Activated CD8-positive, alpha-beta T cell treated with anti-CD3 and anti-CD28 coated beads, Interleukin-2, amount 10 ng/mL, durations not matched to agents 7 days and 5 days (primary cell): ENCODE measurements at regions not wholly inside any gene's neighbourhood (a gene's known extent, or its start where the extent isn't known, plus 50 kb on each side); places are given as distances from the start of the nearest gene placed in this dataset.

Source experiments
- ATAC-seq: fragments of 150-1000 bp; cut with Tn5 transposase; one replicate; pipeline ENCODE4 v1.10.0; 2021; ENCODE audit warnings: moderate library complexity
- CTCF ChIA-PET: fragments of 350-600 bp; sonication (Branson Sonifier 250); formaldehyde crosslinking; loops from one replicate; lab custom pipeline; 2021; ENCODE audit warnings: antibody characterized with exemption; lab: Charles Lee
- POLR2A ChIA-PET: fragments of 350-600 bp; sonication (Branson Sonifier 250); formaldehyde crosslinking; loops from one replicate; lab custom pipeline; 2021; ENCODE audit warnings: antibody characterized with exemption; lab: Charles Lee
- DNase-seq: peaks from one replicate; pipeline ENCODE4 v3.0.0-alpha.2; 2020
- H3K27ac Mint-ChIP-seq: one replicate; pipeline ENCODE4 v1.8.0; 2021; ENCODE audit warnings: mild to moderate bottlenecking, mixed read lengths
- H3K27me3 Mint-ChIP-seq: one replicate; pipeline ENCODE4 v1.8.0; 2021; ENCODE audit warnings: low read depth, mixed read lengths
- H3K36me3 Mint-ChIP-seq: one replicate; pipeline ENCODE4 v1.8.0; 2021; ENCODE audit warnings: low read depth, mixed read lengths
- H3K4me1 Mint-ChIP-seq: one replicate; pipeline ENCODE4 v1.8.0; 2021; ENCODE audit warnings: low read depth, mixed read lengths
- H3K4me3 Mint-ChIP-seq: one replicate; pipeline ENCODE4 v1.8.0; 2021; ENCODE audit warnings: mild to moderate bottlenecking, mixed read lengths
- H3K9me3 Mint-ChIP-seq: one replicate; pipeline ENCODE4 v1.8.0; 2022; ENCODE audit warnings: mixed read lengths; ENCODE audit not compliant: insufficient read depth

DNA sequence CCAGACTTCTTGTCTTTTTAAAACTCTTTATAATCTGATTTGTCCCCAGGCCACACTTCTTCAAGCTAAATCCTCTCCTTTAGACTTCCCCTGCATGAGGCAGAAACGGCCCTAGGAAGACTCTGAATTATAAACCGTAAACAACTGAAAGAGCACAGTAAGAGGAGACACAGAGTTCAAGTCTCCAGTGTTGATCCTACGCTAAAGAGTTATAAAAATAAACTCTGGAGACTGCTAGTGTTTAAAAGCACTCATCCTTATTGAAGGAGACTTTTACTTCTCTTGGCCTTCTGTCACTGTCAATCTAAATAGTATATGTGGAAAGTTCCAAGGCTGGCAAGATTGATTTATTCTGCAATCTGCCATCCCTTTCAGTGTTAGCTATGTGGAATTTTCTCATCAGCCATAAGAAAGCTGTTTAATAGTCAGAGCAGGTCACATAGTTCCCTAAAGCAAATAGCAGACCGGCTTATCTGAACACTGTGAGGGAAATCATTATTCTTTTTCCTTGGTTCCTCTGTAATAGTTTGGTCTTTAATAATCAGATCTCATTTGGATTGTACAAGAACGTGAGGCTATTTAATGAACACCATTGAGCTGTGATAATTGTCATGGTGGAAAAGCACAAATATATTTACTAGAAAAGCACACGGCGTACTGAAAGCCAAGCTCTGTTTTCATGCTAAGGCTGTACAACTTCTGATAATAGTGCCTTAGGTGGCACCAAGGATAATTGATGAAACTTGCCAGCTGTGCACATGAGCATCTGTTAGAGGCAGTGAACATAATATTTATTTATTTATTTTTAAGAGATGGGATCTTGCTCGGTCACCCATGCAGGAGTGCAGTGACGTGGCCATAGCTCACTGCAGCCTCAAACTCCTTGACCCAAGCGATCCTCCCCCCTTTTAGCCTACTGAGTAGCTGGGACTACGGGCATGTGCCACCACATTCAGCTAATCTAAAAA is 157.7 kb downstream of the CEP135 start:
- no peaks in the 10 kb centered on the region for H3K4me1 Mint-ChIP-seq
- H3K4me3 Mint-ChIP-seq = no peak overlapping the region
- no peaks in the 10 kb centered on the region for H3K9me3 Mint-ChIP-seq
- ATAC-seq (no peak), DNase-seq (no peak)
- ChIA-PET CTCF (no interaction called here), POLR2A (no interaction called here)
- H3K36me3 Mint-ChIP-seq = no peaks in the 10 kb centered on the region
- peaks cover 4% of the 10 kb centered on the region for H3K27me3 Mint-ChIP-seq
- no peak overlapping the region for H3K27ac Mint-ChIP-seq

DNA sequence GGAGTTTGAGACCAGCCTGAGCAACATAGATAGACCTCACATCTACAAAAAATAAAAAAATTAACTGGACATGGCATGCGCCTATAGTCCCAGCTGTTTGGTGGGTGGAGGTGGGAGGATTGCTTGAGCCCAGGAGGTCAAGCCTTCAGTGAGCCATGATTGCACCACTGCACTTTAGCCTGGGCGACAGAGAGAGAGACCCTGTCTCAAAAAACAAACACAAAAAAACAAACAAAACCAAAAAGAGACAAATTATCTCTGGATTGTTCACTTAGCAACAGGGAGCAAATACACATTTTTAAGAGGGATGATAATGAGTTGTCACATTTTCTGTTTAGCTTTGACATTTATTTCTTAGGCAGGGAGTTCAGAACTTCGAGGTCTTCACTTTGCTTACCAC is 155.4 kb downstream of the CEP135 start:
- DNase-seq = no peak
- ChIA-PET POLR2A (no interaction called here), CTCF (no interaction called here)
- H3K9me3 Mint-ChIP-seq = no peaks in the 10 kb centered on the region
- H3K4me3 Mint-ChIP-seq = no peak overlapping the region
- no peaks in the 10 kb centered on the region for H3K36me3 Mint-ChIP-seq
- no peak for ATAC-seq
- H3K27ac Mint-ChIP-seq = no peak overlapping the region
- H3K27me3 Mint-ChIP-seq = peaks cover 4% of the 10 kb centered on the region
- H3K4me1 Mint-ChIP-seq = no peaks in the 10 kb centered on the region

DNA sequence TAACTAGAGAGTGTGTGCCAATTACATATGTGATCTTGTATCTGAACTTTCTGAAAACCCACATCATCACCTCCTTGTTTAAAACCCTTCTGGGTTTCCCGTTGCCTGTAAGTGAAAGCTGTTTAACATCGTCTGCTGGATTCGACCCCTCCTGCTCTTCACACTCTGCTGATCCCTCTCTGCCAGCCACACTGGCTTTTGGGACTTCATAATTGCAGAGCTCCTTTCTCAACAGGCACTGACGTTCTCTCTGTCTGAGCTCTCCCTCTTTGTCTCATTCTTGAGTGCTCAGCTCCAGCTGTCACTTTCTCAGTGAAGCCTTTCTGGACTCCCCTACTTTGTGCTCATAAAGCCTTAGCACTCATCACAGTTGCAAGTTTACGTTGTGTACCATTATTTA is 153.9 kb downstream of the CEP135 start:
- DNase-seq = no peak
- Mint-ChIP-seq H3K9me3 (no peaks in the 10 kb centered on the region), H3K36me3 (no peaks in the 10 kb centered on the region), H3K4me1 (no peaks in the 10 kb centered on the region), H3K27ac (no peak overlapping the region), H3K4me3 (no peak overlapping the region), H3K27me3 (peaks cover 4% of the 10 kb centered on the region)
- POLR2A ChIA-PET = no interaction called here
- no peak for ATAC-seq
- CTCF ChIA-PET = no interaction called here

GRCh38 chr4:56099378-56099786 is 150.6 kb downstream of the CEP135 start:
- ATAC-seq (no peak), DNase-seq (no peak)
- Mint-ChIP-seq H3K27me3 (peaks cover 4% of the 10 kb centered on the region), H3K27ac (no peak overlapping the region), H3K9me3 (no peaks in the 10 kb centered on the region), H3K36me3 (no peaks in the 10 kb centered on the region), H3K4me3 (no peak overlapping the region), H3K4me1 (no peaks in the 10 kb centered on the region)
- ChIA-PET CTCF (no interaction called here), POLR2A (no interaction called here)

GRCh38 chr4:56093576-56093975 is 144.8 kb downstream of the CEP135 start:
- ChIA-PET POLR2A (no interaction called here), CTCF (no interaction called here)
- Mint-ChIP-seq H3K9me3 (no peaks in the 10 kb centered on the region), H3K27ac (no peak overlapping the region), H3K36me3 (no peaks in the 10 kb centered on the region), H3K4me1 (no peaks in the 10 kb centered on the region), H3K27me3 (no peaks in the 10 kb centered on the region), H3K4me3 (no peak overlapping the region)
- ATAC-seq (no peak), DNase-seq (no peak)

- H3K36me3 Mint-ChIP-seq = no peaks in the 10 kb centered on the region
- H3K9me3 Mint-ChIP-seq = no peaks in the 10 kb centered on the region
- no peaks in the 10 kb centered on the region for H3K4me1 Mint-ChIP-seq
- POLR2A ChIA-PET = no interaction called here
- ATAC-seq = no peak
- DNase-seq = no peak
- CTCF ChIA-PET = no interaction called here
- H3K27me3 Mint-ChIP-seq = no peaks in the 10 kb centered on the region
- H3K4me3 Mint-ChIP-seq = no peak overlapping the region
- no peak overlapping the region for H3K27ac Mint-ChIP-seq
These were observed 143.8 kb downstream of the CEP135 start for GRCh38 chr4:56092540-56092939.

GRCh38 chr4:56086561-56086960 is 137.8 kb downstream of the CEP135 start:
- Mint-ChIP-seq H3K27ac (no peak overlapping the region), H3K9me3 (no peaks in the 10 kb centered on the region), H3K4me3 (no peak overlapping the region), H3K36me3 (no peaks in the 10 kb centered on the region), H3K4me1 (no peaks in the 10 kb centered on the region), H3K27me3 (no peaks in the 10 kb centered on the region)
- DNase-seq (no peak), ATAC-seq (no peak)
- CTCF ChIA-PET = no interaction called here
- POLR2A ChIA-PET = no interaction called here

DNA sequence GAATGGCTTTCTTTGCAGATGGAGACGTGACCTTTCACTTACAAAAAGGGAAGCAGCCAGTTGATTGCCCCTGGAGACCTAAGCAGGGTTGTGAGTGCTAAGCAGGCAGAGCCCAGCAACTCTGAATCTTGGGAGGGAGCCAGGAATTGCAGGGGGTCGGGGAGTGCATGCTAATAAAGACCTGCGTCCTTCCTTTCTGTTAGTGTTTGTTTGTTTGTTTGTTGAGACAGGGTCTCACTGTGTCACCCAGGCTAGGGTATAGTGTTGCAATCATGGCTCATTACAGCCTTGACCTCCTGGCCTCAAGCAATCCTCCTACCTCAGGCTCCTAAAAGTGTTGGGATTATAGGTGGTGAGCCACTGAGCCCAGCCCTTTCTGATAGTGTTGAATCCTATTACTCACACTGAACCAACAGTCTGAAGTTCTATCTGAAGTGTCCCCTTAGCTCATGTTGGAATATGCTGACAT is 137.4 kb downstream of the CEP135 start:
- H3K9me3 Mint-ChIP-seq = no peaks in the 10 kb centered on the region
- H3K27me3 Mint-ChIP-seq = no peaks in the 10 kb centered on the region
- POLR2A ChIA-PET = no interaction called here

DNA sequence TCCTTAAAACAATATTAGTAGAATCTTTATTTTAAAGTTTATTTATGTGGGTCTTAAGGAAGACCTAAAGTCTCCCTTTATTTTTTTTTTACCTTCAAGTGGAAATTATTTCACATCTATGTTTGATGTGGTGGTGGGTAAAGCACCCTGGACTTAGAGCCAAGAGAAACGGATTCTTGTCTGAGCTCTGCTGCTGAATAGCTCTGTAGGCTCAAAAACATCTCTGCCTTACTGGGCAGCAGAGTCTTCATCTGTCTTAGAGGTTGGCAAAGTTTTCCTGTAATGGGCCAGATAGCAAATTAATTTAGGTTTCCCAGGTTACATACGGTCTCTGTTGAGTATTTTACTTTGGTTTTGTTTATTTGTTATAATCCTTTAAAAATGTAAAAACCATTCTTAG is 136.5 kb downstream of the CEP135 start:
- no peak for DNase-seq
- H3K36me3 Mint-ChIP-seq = no peaks in the 10 kb centered on the region
- no peaks in the 10 kb centered on the region for H3K9me3 Mint-ChIP-seq
- no peak overlapping the region for H3K4me3 Mint-ChIP-seq
- no peaks in the 10 kb centered on the region for H3K27me3 Mint-ChIP-seq
- no peaks in the 10 kb centered on the region for H3K4me1 Mint-ChIP-seq
- CTCF ChIA-PET = no interaction called here
- H3K27ac Mint-ChIP-seq = no peak overlapping the region
- ATAC-seq = no peak
- POLR2A ChIA-PET = no interaction called here

More for the DNA sequence above, 137.4 kb downstream of the CEP135 start:
- DNase-seq (no peak), ATAC-seq (no peak)
- H3K4me3 Mint-ChIP-seq = no peak overlapping the region
- no peak overlapping the region for H3K27ac Mint-ChIP-seq
- no peaks in the 10 kb centered on the region for H3K36me3 Mint-ChIP-seq
- CTCF ChIA-PET = no interaction called here
- no peaks in the 10 kb centered on the region for H3K4me1 Mint-ChIP-seq

GRCh38 chr4:56084851-56085250 is 136.1 kb downstream of the CEP135 start:
- DNase-seq = no peak
- Mint-ChIP-seq H3K9me3 (no peaks in the 10 kb centered on the region), H3K4me3 (no peak overlapping the region), H3K4me1 (no peaks in the 10 kb centered on the region), H3K27ac (no peak overlapping the region), H3K36me3 (no peaks in the 10 kb centered on the region), H3K27me3 (no peaks in the 10 kb centered on the region)
- POLR2A ChIA-PET = no interaction called here
- CTCF ChIA-PET = no interaction called here
- no peak for ATAC-seq
